Effector memory CD4-positive, alpha-beta T cell (primary cell): ENCODE measurements at regions not wholly inside any gene's neighbourhood (a gene's known extent, or its start where the extent isn't known, plus 50 kb on each side); places are given as distances from the start of the nearest gene placed in this dataset.
"Not testable (repeated sequence)": the region's sequence is repeated elsewhere in the genome, so short reads cannot be mapped to it uniquely, and the experiment has no call there.

Source experiments
- DNase-seq, 3 donors: peaks; one replicate each; pipeline ENCODE4 v3.0.0-alpha.2; 2020
- H3K27ac ChIP-seq: 2 replicates; pipeline ENCODE4 v1.7.0; 2013; ENCODE audit warnings: mild to moderate bottlenecking, low read length, moderate library complexity; ENCODE audit not compliant: insufficient read depth, poor library complexity, severe bottlenecking
- H3K27me3 ChIP-seq: replicated peaks from 2 replicates; pipeline ENCODE4 v1.7.0; 2013; ENCODE audit warnings: mild to moderate bottlenecking, low read length; ENCODE audit not compliant: insufficient read depth, control insufficient read depth, poor library complexity, severe bottlenecking
- H3K36me3 ChIP-seq: 2 replicates; pipeline ENCODE4 v1.7.0; 2013; ENCODE audit warnings: mild to moderate bottlenecking, low read length, moderate library complexity; ENCODE audit not compliant: control insufficient read depth, insufficient read depth
- H3K4me1 ChIP-seq: 2 replicates; pipeline ENCODE4 v1.7.0; 2013; ENCODE audit warnings: low read length, mild to moderate bottlenecking; ENCODE audit not compliant: control insufficient read depth, insufficient read depth, poor library complexity, severe bottlenecking
- H3K4me3 ChIP-seq: 2 replicates; pipeline ENCODE4 v1.7.0; 2013; ENCODE audit warnings: low read length, low read depth, mild to moderate bottlenecking; ENCODE audit not compliant: insufficient read depth, poor library complexity, severe bottlenecking
- H3K9me3 ChIP-seq: 2 replicates; pipeline ENCODE4 v1.7.0; 2013; ENCODE audit warnings: mild to moderate bottlenecking, low read length, moderate library complexity; ENCODE audit not compliant: control insufficient read depth

- Histone ChIP-seq H3K36me3 (no peaks in the 10 kb centered on the region), H3K4me1 (no peaks in the 10 kb centered on the region), H3K27me3 (no peaks in the 10 kb centered on the region), H3K9me3 (no peaks in the 10 kb centered on the region), H3K4me3 (no peak overlapping the region), H3K27ac (no peak overlapping the region)
- DNase-seq, result no peak
These were observed 126.8 kb upstream of the CXorf66 start for GRCh38 chrX:140092121-140092520.

GRCh38 chrX:140091125-140091886, 126.0 kb upstream of the CXorf66 start:
- no peak overlapping the region for H3K27ac ChIP-seq
- peak in 2 of 3 donors; percentile 3 to 6 for DNase-seq
- no peaks in the 10 kb centered on the region for H3K4me1 ChIP-seq
- H3K27me3 ChIP-seq, result no peaks in the 10 kb centered on the region
- peak overlapping the region; percentile 4 for H3K4me3 ChIP-seq
- no peaks in the 10 kb centered on the region for H3K36me3 ChIP-seq
- H3K9me3 ChIP-seq, result no peaks in the 10 kb centered on the region

GRCh38 chrX:140090800-140091124, 125.4 kb upstream of the CXorf66 start:
- Histone ChIP-seq H3K4me3 (no peak overlapping the region), H3K36me3 (no peaks in the 10 kb centered on the region)

GRCh38 chrX:140088438-140088837, 123.1 kb upstream of the CXorf66 start:
- Histone ChIP-seq H3K9me3 (no peaks in the 10 kb centered on the region), H3K27ac (no peak overlapping the region), H3K4me3 (no peak overlapping the region), H3K27me3 (no peaks in the 10 kb centered on the region), H3K4me1 (no peaks in the 10 kb centered on the region), H3K36me3 (no peaks in the 10 kb centered on the region)
- DNase-seq, result no peak

More at GRCh38 chrX:140090800-140091124, 125.4 kb upstream of the CXorf66 start:
- DNase-seq, result no peak
- H3K9me3 ChIP-seq, result no peaks in the 10 kb centered on the region
- no peaks in the 10 kb centered on the region for H3K4me1 ChIP-seq
- no peak overlapping the region for H3K27ac ChIP-seq
- H3K27me3 ChIP-seq, result no peaks in the 10 kb centered on the region

GRCh38 chrX:140087875-140088274, 122.6 kb upstream of the CXorf66 start:
- H3K27me3 ChIP-seq, result no peaks in the 10 kb centered on the region
- H3K9me3 ChIP-seq, result no peaks in the 10 kb centered on the region
- H3K27ac ChIP-seq, result no peak overlapping the region
- no peak overlapping the region for H3K4me3 ChIP-seq
- no peak for DNase-seq
- H3K4me1 ChIP-seq, result no peaks in the 10 kb centered on the region
- no peaks in the 10 kb centered on the region for H3K36me3 ChIP-seq

- Histone ChIP-seq H3K4me1 (no peaks in the 10 kb centered on the region), H3K9me3 (no peaks in the 10 kb centered on the region), H3K27me3 (no peaks in the 10 kb centered on the region)
These were observed 121.4 kb upstream of the CXorf66 start for GRCh38 chrX:140086691-140087090.

GRCh38 chrX:140074851-140075250, 109.5 kb upstream of the CXorf66 start:
- H3K36me3 ChIP-seq, DNase-seq, H3K9me3 ChIP-seq, H3K4me1 ChIP-seq, H3K27me3 ChIP-seq, H3K4me3 ChIP-seq, H3K27ac ChIP-seq: not testable (repeated sequence)

More at GRCh38 chrX:140086691-140087090, 121.4 kb upstream of the CXorf66 start:
- Histone ChIP-seq H3K27ac (no peak overlapping the region), H3K36me3 (no peaks in the 10 kb centered on the region), H3K4me3 (no peak overlapping the region)
- DNase-seq, result no peak

- H3K9me3 ChIP-seq, result no peaks in the 10 kb centered on the region
- no peak overlapping the region for H3K27ac ChIP-seq
- no peaks in the 10 kb centered on the region for H3K4me1 ChIP-seq
- DNase-seq, result no peak
- H3K36me3 ChIP-seq, result no peaks in the 10 kb centered on the region
- H3K4me3 ChIP-seq, result no peak overlapping the region
- H3K27me3 ChIP-seq, result no peaks in the 10 kb centered on the region
These were observed 105.7 kb upstream of the CXorf66 start for GRCh38 chrX:140071037-140071436.

- Histone ChIP-seq H3K9me3 (no peaks in the 10 kb centered on the region), H3K27ac (no peak overlapping the region), H3K27me3 (no peaks in the 10 kb centered on the region), H3K4me1 (no peaks in the 10 kb centered on the region), H3K4me3 (no peak overlapping the region), H3K36me3 (no peaks in the 10 kb centered on the region)
- no peak for DNase-seq
These were observed 100.8 kb upstream of the CXorf66 start for GRCh38 chrX:140065961-140066662.

GRCh38 chrX:140064993-140065392, 99.7 kb upstream of the CXorf66 start:
- H3K9me3 ChIP-seq, result no peaks in the 10 kb centered on the region
- DNase-seq, result no peak
- no peaks in the 10 kb centered on the region for H3K27me3 ChIP-seq
- no peak overlapping the region for H3K4me3 ChIP-seq
- H3K4me1 ChIP-seq, result no peaks in the 10 kb centered on the region
- no peaks in the 10 kb centered on the region for H3K36me3 ChIP-seq
- H3K27ac ChIP-seq, result no peak overlapping the region
